GM12892 (cell line): ENCODE measurements at regions not wholly inside any gene's neighbourhood (a gene's known extent, or its start where the extent isn't known, plus 50 kb on each side); places are given as distances from the start of the nearest gene placed in this dataset.

Experiments
- POLR2A ChIP-seq: IDR thresholded peaks from 2 replicates; pipeline ENCODE4 v1.6.1; 2011; ENCODE audit warnings: low read depth, low read length, control low read depth
- TAF1 ChIP-seq: IDR thresholded peaks from 2 replicates; pipeline ENCODE4 v1.6.1; 2011; ENCODE audit warnings: low read depth, mild to moderate bottlenecking, control low read depth, low read length, borderline replicate concordance

- TF ChIP-seq TAF1, result no peak
- no peak for TF ChIP-seq POLR2A
Measured at GRCh38 chr3:132879656-132880055, 157.4 kb upstream of the NPHP3 start.
